ENCODE measurements at regions not wholly inside any gene's neighbourhood (a gene's known extent, or its start where the extent isn't known, plus 50 kb on each side); places are given as distances from the start of the nearest gene placed in this dataset.

DNA sequence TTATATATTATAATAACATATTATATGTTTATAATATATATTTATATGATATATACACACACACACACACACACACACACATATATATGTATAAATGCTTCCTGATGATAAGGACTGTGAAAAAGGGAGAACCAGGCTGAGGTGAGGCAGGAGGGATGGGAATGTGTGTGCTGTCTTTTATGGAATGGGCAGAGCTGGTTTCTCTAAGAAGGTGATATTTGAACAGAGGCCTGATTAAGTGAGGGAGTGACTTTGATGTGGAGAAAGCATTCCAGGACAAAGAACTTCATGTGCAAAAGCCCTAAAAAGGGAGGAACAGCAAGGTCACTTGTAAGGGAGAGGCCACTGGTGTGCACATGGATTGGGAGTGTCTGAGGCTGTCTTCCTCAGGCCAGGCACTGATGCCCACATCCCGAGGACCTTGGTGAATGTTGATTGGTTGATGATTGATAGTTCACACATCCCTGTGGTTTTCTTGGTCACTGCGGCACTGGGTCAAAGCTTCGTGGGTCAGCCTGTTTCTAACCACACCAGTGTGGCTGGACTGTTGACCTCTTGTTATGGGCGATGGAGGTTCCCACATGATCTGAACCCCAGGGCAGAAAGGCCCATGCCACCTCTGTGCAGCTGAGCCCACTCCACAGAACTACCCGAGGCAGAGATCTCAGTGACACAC, 196.9 kb downstream of the MYCN start:
- TF ChIP-seq, protein P1, sequence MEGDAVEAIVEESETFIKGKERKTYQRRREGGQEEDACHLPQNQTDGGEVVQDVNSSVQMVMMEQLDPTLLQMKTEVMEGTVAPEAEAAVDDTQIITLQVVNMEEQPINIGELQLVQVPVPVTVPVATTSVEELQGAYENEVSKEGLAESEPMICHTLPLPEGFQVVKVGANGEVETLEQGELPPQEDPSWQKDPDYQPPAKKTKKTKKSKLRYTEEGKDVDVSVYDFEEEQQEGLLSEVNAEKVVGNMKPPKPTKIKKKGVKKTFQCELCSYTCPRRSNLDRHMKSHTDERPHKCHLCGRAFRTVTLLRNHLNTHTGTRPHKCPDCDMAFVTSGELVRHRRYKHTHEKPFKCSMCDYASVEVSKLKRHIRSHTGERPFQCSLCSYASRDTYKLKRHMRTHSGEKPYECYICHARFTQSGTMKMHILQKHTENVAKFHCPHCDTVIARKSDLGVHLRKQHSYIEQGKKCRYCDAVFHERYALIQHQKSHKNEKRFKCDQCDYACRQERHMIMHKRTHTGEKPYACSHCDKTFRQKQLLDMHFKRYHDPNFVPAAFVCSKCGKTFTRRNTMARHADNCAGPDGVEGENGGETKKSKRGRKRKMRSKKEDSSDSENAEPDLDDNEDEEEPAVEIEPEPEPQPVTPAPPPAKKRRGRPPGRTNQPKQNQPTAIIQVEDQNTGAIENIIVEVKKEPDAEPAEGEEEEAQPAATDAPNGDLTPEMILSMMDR (IDR thresholded peaks at IDR 0.05) = no peak
- no peak for TF ChIP-seq EZH2 (IDR thresholded peaks at IDR 0.05; ENCODE audit: borderline replicate concordance, insufficient read depth, low read depth, low read length, poor library complexity, severe bottlenecking)

Data from B cell (primary cell).